Stomach (tissue), 8 donors: ENCODE measurements at regions not wholly inside any gene's neighbourhood (a gene's known extent, or its start where the extent isn't known, plus 50 kb on each side); places are given as distances from the start of the nearest gene placed in this dataset.

ENCODE experiments used
- DNase-seq, 2 donors: peaks; one replicate each; pipeline versions ENCODE4 v3.0.0 to v3.0.0-alpha.2; 2013 to 2019
- H3K27ac ChIP-seq, 5 donors: fragments of 200-600 bp in 4 of 5; sonication (generic) in 4 of 5; one replicate each; pipeline ENCODE4 v1.5.1; 2013 to 2019; ENCODE audit warnings: mild to moderate bottlenecking in 1 of 5, moderate library complexity in 1 of 5
- H3K27me3 ChIP-seq, 3 donors: fragments of 200-600 bp; sonication (generic); one replicate each; pipeline ENCODE4 v1.5.1; 2017 to 2019; ENCODE audit warnings: mixed run types in 1 of 3
- H3K36me3 ChIP-seq, 4 donors: fragments of 200-600 bp; sonication (generic); 1 replicate in 3 of 4; 2 replicates in 1 of 4; pipeline ENCODE4 v1.5.1; 2016 to 2019
- H3K4me1 ChIP-seq, 4 donors: fragments of 200-600 bp; sonication (generic); one replicate each; pipeline ENCODE4 v1.5.1; 2016 to 2019
- H3K4me3 ChIP-seq, 4 donors: fragments of 200-600 bp; sonication (generic) in 3 of 4; one replicate each; pipeline ENCODE4 v1.5.1; 2016 to 2019; ENCODE audit warnings: mild to moderate bottlenecking in 1 of 4
- H3K9me3 ChIP-seq, 4 donors: fragments of 200-600 bp; sonication (generic); one replicate each; pipeline ENCODE4 v1.5.1; 2016 to 2019
- EP300 ChIP-seq: sonication (generic); formaldehyde crosslinking; IDR thresholded peaks from one replicate; pipeline ENCODE4 v1.6.1; 2017; ENCODE audit warnings: antibody characterized with exemption
- POLR2A ChIP-seq, 4 donors: fragments of 450-650 bp; IDR thresholded peaks; one replicate each; pipeline ENCODE4 v1.6.1; 2016; ENCODE audit warnings: antibody characterized with exemption in 4 of 4, control low read depth in 2 of 4, mild to moderate bottlenecking in 1 of 4, moderate library complexity in 1 of 4
- POLR2AphosphoS5 ChIP-seq, 3 donors: sonication (generic); formaldehyde crosslinking; IDR thresholded peaks; one replicate each; pipeline ENCODE4 v1.6.1; 2016; ENCODE audit warnings: antibody characterized with exemption in 3 of 3
- WGBS, 5 donors: extraction: QIAGEN DNeasy Blood & Tissue Kit in 3 of 5; methylation state at CpG; one replicate each; pipeline versions ENCODE4 v1.1.5 to v1.1.7; 2013 to 2018; 5-methylcytosine and 5-hydroxymethylcytosine counted together
- intact Hi-C: fragments of 100-400 bp; cut with DNase I; formaldehyde crosslinking; loops from one replicate; pipeline ENCODE4 v1.15.1; 2023; ENCODE audit warnings: low total_unique reads
- TF ChIP-seq, protein P1 (sequence below), 7 experiments: fragments of 450-650 bp in 4 of 7; fragments of 200-600 bp in 3 of 7; sonication (generic) in 3 of 7; IDR thresholded peaks; one replicate each; pipeline ENCODE4 v1.5.1; 2016 to 2019; ENCODE audit warnings: antibody characterized with exemption in 7 of 7, control low read depth in 2 of 7, mild to moderate bottlenecking in 1 of 7
- donor health status: healthy with polysubstance abuse.
- donor health status: Bipolar disorder and iron deficiency.
- donor health status: healthy.

DNA sequence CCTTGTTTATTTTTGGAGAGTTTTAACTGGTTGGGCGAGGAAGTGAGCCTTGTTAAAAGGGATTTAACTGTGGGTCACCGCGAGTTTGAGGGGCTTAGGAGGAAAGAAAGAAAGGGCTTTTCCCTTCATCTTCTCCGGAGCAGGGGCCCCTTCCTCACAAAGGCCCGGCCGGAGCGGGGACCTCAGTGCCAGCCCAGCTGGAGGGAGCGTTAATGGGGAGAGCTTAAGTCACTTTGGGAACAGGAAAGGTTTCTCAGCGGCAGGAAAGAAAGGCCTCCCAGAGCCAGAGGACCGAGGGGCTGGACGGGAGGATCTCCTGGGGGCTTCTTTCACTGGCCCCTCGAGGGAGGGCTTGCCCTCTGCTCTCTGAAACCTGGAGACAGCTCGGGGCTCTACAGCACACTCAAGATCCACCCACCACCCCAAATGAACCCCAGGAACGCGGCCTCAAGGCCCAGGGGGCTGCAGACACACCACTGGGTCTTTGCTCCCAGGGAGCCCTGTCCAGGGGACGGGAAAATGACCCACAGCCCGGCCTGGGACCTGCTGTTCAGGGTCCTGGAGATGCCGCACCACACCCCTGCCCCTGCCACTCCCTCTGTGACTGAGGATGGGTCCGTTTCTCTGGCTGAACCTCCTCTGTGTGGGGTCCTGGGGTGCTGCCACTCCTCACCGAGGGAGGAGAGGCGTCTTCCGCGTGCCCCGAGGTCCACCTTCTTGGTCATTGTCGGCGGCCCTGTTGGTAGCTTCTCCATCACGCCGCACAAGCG is 128.3 kb downstream of the URI1 start:
- H3K4me1 ChIP-seq: no peaks in the 10 kb centered on the region
- intact Hi-C loops: no loop called here
- H3K36me3 ChIP-seq: no peaks in the 10 kb centered on the region
- WGBS, 5 donors: 49 to 56% (median 52%) methylated on average over 25 to 29 of the region's 29 CpGs
- peaks cover 0 to 28% (median 0%) of the 10 kb centered on the region in 3 donors for H3K27me3 ChIP-seq
- H3K9me3 ChIP-seq: peaks cover 0 to 3% (median 0%) of the 10 kb centered on the region in 4 donors
- H3K4me3 ChIP-seq: no peak overlapping the region
- TF ChIP-seq EP300 (no peak), POLR2AphosphoS5 (IDR thresholded peaks at IDR 0.05) (no peak), POLR2A (IDR thresholded peaks at IDR 0.05) (no peak)
- TF ChIP-seq, protein P1, sequence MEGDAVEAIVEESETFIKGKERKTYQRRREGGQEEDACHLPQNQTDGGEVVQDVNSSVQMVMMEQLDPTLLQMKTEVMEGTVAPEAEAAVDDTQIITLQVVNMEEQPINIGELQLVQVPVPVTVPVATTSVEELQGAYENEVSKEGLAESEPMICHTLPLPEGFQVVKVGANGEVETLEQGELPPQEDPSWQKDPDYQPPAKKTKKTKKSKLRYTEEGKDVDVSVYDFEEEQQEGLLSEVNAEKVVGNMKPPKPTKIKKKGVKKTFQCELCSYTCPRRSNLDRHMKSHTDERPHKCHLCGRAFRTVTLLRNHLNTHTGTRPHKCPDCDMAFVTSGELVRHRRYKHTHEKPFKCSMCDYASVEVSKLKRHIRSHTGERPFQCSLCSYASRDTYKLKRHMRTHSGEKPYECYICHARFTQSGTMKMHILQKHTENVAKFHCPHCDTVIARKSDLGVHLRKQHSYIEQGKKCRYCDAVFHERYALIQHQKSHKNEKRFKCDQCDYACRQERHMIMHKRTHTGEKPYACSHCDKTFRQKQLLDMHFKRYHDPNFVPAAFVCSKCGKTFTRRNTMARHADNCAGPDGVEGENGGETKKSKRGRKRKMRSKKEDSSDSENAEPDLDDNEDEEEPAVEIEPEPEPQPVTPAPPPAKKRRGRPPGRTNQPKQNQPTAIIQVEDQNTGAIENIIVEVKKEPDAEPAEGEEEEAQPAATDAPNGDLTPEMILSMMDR (IDR thresholded peaks at IDR 0.05): no peak
- no peak overlapping the region for H3K27ac ChIP-seq
- peak; percentile 4 to 44 for DNase-seq

- H3K4me3 ChIP-seq: no peak overlapping the region
- no peaks in the 10 kb centered on the region for H3K36me3 ChIP-seq
- H3K4me1 ChIP-seq: no peaks in the 10 kb centered on the region
- peak in 1 of 2 donors; percentile 64 for DNase-seq
- H3K27me3 ChIP-seq: peaks cover 0 to 32% (median 0%) of the 10 kb centered on the region in 3 donors
- intact Hi-C loops: no loop called here
- H3K9me3 ChIP-seq: peaks cover 0 to 3% (median 0%) of the 10 kb centered on the region in 4 donors
- 57 to 81% (median 77%) methylated on average over 20 to 26 of the region's 26 CpGs for WGBS, 5 donors
- TF ChIP-seq, protein P1 (IDR thresholded peaks at IDR 0.05): no peak
- TF ChIP-seq POLR2AphosphoS5 (IDR thresholded peaks at IDR 0.05) (no peak), EP300 (no peak)
- H3K27ac ChIP-seq: no peak overlapping the region
These were observed 129.1 kb downstream of the URI1 start for GRCh38 chr19:30070968-30071632.

- no peak overlapping the region for H3K27ac ChIP-seq
- peaks cover 0 to 3% (median 0%) of the 10 kb centered on the region in 4 donors for H3K9me3 ChIP-seq
- H3K4me1 ChIP-seq: no peaks in the 10 kb centered on the region
- H3K27me3 ChIP-seq: peaks cover 0 to 39% (median 0%) of the 10 kb centered on the region in 3 donors
- no peak for DNase-seq
- WGBS, 5 donors: 89 to 92% (median 90%) methylated on average over 15 of the region's 15 CpGs
- H3K4me3 ChIP-seq: no peak overlapping the region
- H3K36me3 ChIP-seq: no peaks in the 10 kb centered on the region
- no peak for TF ChIP-seq POLR2AphosphoS5 (IDR thresholded peaks at IDR 0.05)
- no peak for TF ChIP-seq EP300
- TF ChIP-seq POLR2A (IDR thresholded peaks at IDR 0.05): no peak
- intact Hi-C loops: no loop called here
These were observed 129.8 kb downstream of the URI1 start for GRCh38 chr19:30071871-30072270.

DNA sequence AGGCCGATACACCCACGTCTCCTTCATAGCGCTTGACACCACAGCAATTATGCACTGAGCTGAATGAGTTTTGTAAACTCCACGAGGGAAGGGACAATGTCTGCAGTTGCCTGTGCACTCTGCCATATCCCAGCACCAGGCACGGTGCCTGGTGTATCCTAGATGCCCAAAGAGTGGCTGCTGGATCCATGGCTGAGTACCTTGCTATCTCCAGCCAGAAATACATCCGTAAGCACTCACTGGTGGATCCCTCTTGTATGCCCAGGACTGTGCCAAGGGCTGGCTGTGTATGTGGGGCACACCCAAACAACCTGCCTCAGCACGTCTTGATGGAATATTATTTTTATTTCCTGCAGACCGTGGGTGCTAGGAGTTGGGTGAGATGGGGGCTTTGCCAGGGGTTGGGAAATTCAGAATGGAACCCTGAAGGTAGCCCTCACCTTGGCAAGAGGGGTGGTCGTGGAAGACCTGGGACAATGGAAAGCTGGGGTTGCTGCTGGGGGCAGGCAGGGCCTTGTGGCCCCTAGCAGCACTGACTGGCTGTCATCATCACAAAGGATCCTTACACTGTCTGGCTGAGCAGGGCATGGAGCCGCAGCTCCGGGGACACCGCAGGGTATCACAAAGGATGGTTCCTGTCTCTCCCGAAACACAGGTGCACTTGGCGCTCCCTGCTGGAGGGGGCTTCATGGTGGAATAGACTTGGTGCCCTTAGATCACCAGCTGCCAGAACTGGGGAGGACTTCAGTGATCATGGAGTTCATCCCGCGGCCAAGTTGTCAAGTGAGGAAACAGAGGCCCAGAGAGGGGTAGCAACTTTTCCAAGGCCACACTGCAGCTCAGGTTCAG is 131.3 kb downstream of the URI1 start:
- no peak for TF ChIP-seq EP300
- no peak for TF ChIP-seq POLR2A (IDR thresholded peaks at IDR 0.05)
- no peak for TF ChIP-seq POLR2AphosphoS5 (IDR thresholded peaks at IDR 0.05)
- TF ChIP-seq, protein P1 (IDR thresholded peaks at IDR 0.05): no peak
- Histone ChIP-seq H3K4me3 (no peak overlapping the region), H3K4me1 (no peaks in the 10 kb centered on the region), H3K9me3 (peaks cover 0 to 3% (median 0%) of the 10 kb centered on the region in 4 donors), H3K27ac (no peak overlapping the region), H3K36me3 (no peaks in the 10 kb centered on the region), H3K27me3 (peaks cover 0 to 54% (median 0%) of the 10 kb centered on the region in 3 donors)
- WGBS, 5 donors: 85 to 92% (median 90%) methylated on average over 10 to 16 of the region's 16 CpGs
- DNase-seq: no peak
- intact Hi-C loops: no loop called here
